CD14-positive monocyte (primary cell): ENCODE measurements at regions not wholly inside any gene's neighbourhood (a gene's known extent, or its start where the extent isn't known, plus 50 kb on each side); places are given as distances from the start of the nearest gene placed in this dataset.

Experiments used
- DNase-seq, 3 donors: peaks; one replicate each; pipeline ENCODE4 v3.0.0-alpha.2; 2011 to 2022
- H2AFZ ChIP-seq: 2 replicates; pipeline ENCODE4 v1.6.0; 2012; ENCODE audit warnings: mild to moderate bottlenecking, low read depth, low read length, inconsistent platforms; ENCODE audit not compliant: insufficient read depth, poor library complexity, severe bottlenecking
- H3K27ac ChIP-seq, 2 donors: 1 replicate in 1 of 2; 2 replicates in 1 of 2; pipeline ENCODE4 v1.5.1; 2012 to 2013; ENCODE audit warnings: low read length in 2 of 2, control low read depth in 1 of 2, inconsistent platforms in 1 of 2, low read depth in 1 of 2, mild to moderate bottlenecking in 1 of 2
- H3K27me3 ChIP-seq, 2 donors: one replicate each; pipeline versions ENCODE4 v1.6.0 to v1.6.1; 2011 to 2013; ENCODE audit warnings: low read length in 2 of 2; ENCODE audit not compliant: control insufficient read depth in 2 of 2, insufficient read depth in 2 of 2
- H3K36me3 ChIP-seq, 2 donors: replicated peaks in 1 of 2; 1 replicate in 1 of 2; 2 replicates in 1 of 2; pipeline versions ENCODE4 v1.5.1 to v1.6.1; 2012 to 2013; ENCODE audit warnings: low read length in 2 of 2, control low read depth in 1 of 2, inconsistent platforms in 1 of 2, mild to moderate bottlenecking in 1 of 2; ENCODE audit not compliant: insufficient read depth in 2 of 2, control insufficient read depth in 1 of 2
- H3K4me1 ChIP-seq, 2 donors: 1 replicate in 1 of 2; 2 replicates in 1 of 2; pipeline versions ENCODE4 v1.5.1 to v1.6.1; 2012 to 2013; ENCODE audit warnings: low read length in 2 of 2, control low read depth in 1 of 2, inconsistent platforms in 1 of 2, mild to moderate bottlenecking in 1 of 2, moderate library complexity in 1 of 2; ENCODE audit not compliant: insufficient read depth in 2 of 2, control insufficient read depth in 1 of 2
- H3K4me2 ChIP-seq: replicated peaks from 2 replicates; pipeline ENCODE3; 2012; ENCODE audit warnings: low read length, moderate library complexity, mild to moderate bottlenecking; ENCODE audit not compliant: poor library complexity, severe bottlenecking; ENCODE audit errors: extremely low read depth
- H3K4me3 ChIP-seq, 3 experiments: fragments of 200-600 bp in 1 of 3; sonication (generic) in 1 of 3; replicated peaks in 1 of 3; 1 replicate in 2 of 3; 2 replicates in 1 of 3; pipeline ENCODE4 v1.5.1; 2011 to 2013; ENCODE audit warnings: low read length in 3 of 3, mild to moderate bottlenecking in 3 of 3, control low read depth in 2 of 3, low read depth in 2 of 3, inconsistent platforms in 1 of 3, moderate library complexity in 1 of 3
- H3K79me2 ChIP-seq: 2 replicates; pipeline ENCODE4 v1.6.0; 2012; ENCODE audit warnings: mild to moderate bottlenecking, control low read depth, inconsistent platforms, low read length, moderate library complexity; ENCODE audit not compliant: insufficient read depth
- H3K9ac ChIP-seq: 2 replicates; pipeline ENCODE4 v1.6.0; 2017; ENCODE audit warnings: low read length, mild to moderate bottlenecking; ENCODE audit not compliant: insufficient read depth, poor library complexity, severe bottlenecking
- H3K9me3 ChIP-seq, 2 donors: replicated peaks in 1 of 2; 1 replicate in 1 of 2; 2 replicates in 1 of 2; pipeline versions ENCODE4 v1.5.1 to v1.6.1; 2012 to 2013; ENCODE audit warnings: low read length in 2 of 2, control low read depth in 1 of 2; ENCODE audit not compliant: control insufficient read depth in 1 of 2, insufficient read depth in 1 of 2
- H4K20me1 ChIP-seq: 2 replicates; pipeline ENCODE4 v1.6.0; 2012; ENCODE audit warnings: mild to moderate bottlenecking, low read length, control low read depth, moderate library complexity; ENCODE audit not compliant: insufficient read depth
- H3K27ac Mint-ChIP-seq, 7 donors: one replicate each; pipeline ENCODE4 v1.8.0; 2020; ENCODE audit warnings: mild to moderate bottlenecking in 7 of 7, mixed read lengths in 7 of 7, moderate library complexity in 6 of 7, inconsistent platforms in 2 of 7
- H3K27me3 Mint-ChIP-seq, 3 donors: one replicate each; pipeline ENCODE4 v1.8.0; 2021 to 2022; ENCODE audit warnings: low read depth in 3 of 3, mild to moderate bottlenecking in 3 of 3, mixed read lengths in 3 of 3, moderate library complexity in 3 of 3, inconsistent platforms in 1 of 3
- H3K36me3 Mint-ChIP-seq, 2 donors: one replicate each; pipeline ENCODE4 v1.8.0; 2020; ENCODE audit warnings: mixed read lengths in 2 of 2, inconsistent platforms in 1 of 2, mild to moderate bottlenecking in 1 of 2
- H3K4me1 Mint-ChIP-seq: one replicate; pipeline ENCODE4 v1.8.0; 2020; ENCODE audit warnings: mild to moderate bottlenecking, mixed read lengths
- H3K4me3 Mint-ChIP-seq, 2 donors: one replicate each; pipeline ENCODE4 v1.8.0; 2020; ENCODE audit warnings: mild to moderate bottlenecking in 2 of 2, mixed read lengths in 2 of 2, moderate library complexity in 1 of 2
- H3K9me3 Mint-ChIP-seq, 7 donors: one replicate each; pipeline ENCODE4 v1.8.0; 2020 to 2022; ENCODE audit warnings: mixed read lengths in 7 of 7, mild to moderate bottlenecking in 6 of 7, moderate library complexity in 6 of 7, inconsistent platforms in 2 of 7
- WGBS: methylation state at CpG from one replicate; pipeline ENCODE4 v1.1.5; 2013; ENCODE audit warnings: missing lambda C conversion rate; ENCODE audit not compliant: insufficient coverage; 5-methylcytosine and 5-hydroxymethylcytosine counted together
- intact Hi-C, 2 donors: fragments of 100-400 bp; cut with micrococcal nuclease; formaldehyde crosslinking; loops; one replicate each; pipeline versions ENCODE4 v1.15.0 to v1.15.1; 2023
- TF ChIP-seq, protein P1 (sequence below): fragments of 200-600 bp; IDR thresholded peaks from one replicate; pipeline ENCODE4 v1.8.0; 2022; ENCODE audit warnings: antibody characterized with exemption, mild to moderate bottlenecking

DNA sequence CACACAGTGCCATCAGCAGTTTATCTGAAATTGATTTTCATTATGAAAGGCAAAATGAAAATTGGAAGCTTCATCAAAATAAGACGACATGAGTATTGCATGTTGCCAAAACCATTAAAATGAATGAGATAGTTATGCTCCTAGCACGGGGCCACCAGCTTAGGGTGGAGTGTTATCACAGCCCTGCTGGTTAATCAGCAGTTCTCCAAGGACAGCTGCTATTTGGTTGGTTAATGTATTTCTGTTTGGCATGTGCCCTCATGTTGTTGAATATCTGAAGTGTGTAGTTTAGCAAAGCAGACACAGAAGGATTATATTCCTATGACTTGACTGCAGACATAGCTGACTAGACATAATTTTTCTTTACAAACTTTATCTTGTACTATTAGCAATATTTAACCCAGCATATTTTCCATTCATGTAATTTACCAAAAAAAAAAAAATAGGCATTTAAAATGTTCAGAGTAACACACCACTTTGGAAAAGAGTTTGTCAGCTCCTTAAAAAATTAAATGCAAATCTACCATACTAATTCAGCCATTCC, 98.6 kb upstream of the PIK3R1 start:
- no peaks in the 10 kb centered on the region for H3K4me1 ChIP-seq
- H4K20me1 ChIP-seq: no peaks in the 10 kb centered on the region
- peaks cover 0 to 8% (median 0%) of the 10 kb centered on the region in 3 donors for H3K27me3 Mint-ChIP-seq
- TF ChIP-seq, protein P1, sequence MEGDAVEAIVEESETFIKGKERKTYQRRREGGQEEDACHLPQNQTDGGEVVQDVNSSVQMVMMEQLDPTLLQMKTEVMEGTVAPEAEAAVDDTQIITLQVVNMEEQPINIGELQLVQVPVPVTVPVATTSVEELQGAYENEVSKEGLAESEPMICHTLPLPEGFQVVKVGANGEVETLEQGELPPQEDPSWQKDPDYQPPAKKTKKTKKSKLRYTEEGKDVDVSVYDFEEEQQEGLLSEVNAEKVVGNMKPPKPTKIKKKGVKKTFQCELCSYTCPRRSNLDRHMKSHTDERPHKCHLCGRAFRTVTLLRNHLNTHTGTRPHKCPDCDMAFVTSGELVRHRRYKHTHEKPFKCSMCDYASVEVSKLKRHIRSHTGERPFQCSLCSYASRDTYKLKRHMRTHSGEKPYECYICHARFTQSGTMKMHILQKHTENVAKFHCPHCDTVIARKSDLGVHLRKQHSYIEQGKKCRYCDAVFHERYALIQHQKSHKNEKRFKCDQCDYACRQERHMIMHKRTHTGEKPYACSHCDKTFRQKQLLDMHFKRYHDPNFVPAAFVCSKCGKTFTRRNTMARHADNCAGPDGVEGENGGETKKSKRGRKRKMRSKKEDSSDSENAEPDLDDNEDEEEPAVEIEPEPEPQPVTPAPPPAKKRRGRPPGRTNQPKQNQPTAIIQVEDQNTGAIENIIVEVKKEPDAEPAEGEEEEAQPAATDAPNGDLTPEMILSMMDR: no peak
- H3K36me3 ChIP-seq: no peaks in the 10 kb centered on the region
- peaks cover 0 to 3% (median 0%) of the 10 kb centered on the region in 7 donors for H3K9me3 Mint-ChIP-seq
- H3K4me3 ChIP-seq: no peak overlapping the region
- H3K4me1 Mint-ChIP-seq: peaks cover 6% of the 10 kb centered on the region
- H3K4me2 ChIP-seq: no peak overlapping the region
- H3K9ac ChIP-seq: no peak overlapping the region
- 100% methylated on average over 2 of the region's 2 CpGs for WGBS
- intact Hi-C loops: no loop called here
- H3K27ac ChIP-seq: no peak overlapping the region
- H3K36me3 Mint-ChIP-seq: no peaks in the 10 kb centered on the region
- H2AFZ ChIP-seq: no peak overlapping the region
- H3K27me3 ChIP-seq: no peaks in the 10 kb centered on the region
- H3K27ac Mint-ChIP-seq: peak overlapping the region in 1 of 7 donors; percentile 46
- H3K79me2 ChIP-seq: no peaks in the 10 kb centered on the region
- DNase-seq: no peak
- H3K4me3 Mint-ChIP-seq: no peak overlapping the region
- H3K9me3 ChIP-seq: no peaks in the 10 kb centered on the region

- H3K9me3 ChIP-seq: no peaks in the 10 kb centered on the region
These were observed 99.1 kb upstream of the PIK3R1 start for GRCh38 chr5:68116408-68116807.

More at GRCh38 chr5:68116408-68116807, 99.1 kb upstream of the PIK3R1 start:
- Mint-ChIP-seq H3K27ac (no peak overlapping the region), H3K4me1 (peaks cover 6% of the 10 kb centered on the region), H3K4me3 (no peak overlapping the region), H3K36me3 (no peaks in the 10 kb centered on the region), H3K9me3 (peaks cover 0 to 3% (median 0%) of the 10 kb centered on the region in 7 donors), H3K27me3 (peaks cover 0 to 8% (median 0%) of the 10 kb centered on the region in 3 donors)
- Histone ChIP-seq H3K27ac (no peak overlapping the region), H3K4me1 (no peaks in the 10 kb centered on the region), H3K4me2 (no peak overlapping the region), H4K20me1 (no peaks in the 10 kb centered on the region), H3K27me3 (no peaks in the 10 kb centered on the region), H3K36me3 (no peaks in the 10 kb centered on the region), H3K4me3 (no peak overlapping the region), H2AFZ (no peak overlapping the region), H3K9ac (no peak overlapping the region), H3K79me2 (no peaks in the 10 kb centered on the region)
- 88% methylated on average over 1 of the region's 2 CpGs for WGBS
- DNase-seq: no peak
- TF ChIP-seq, protein P1: no peak
- intact Hi-C loops: no loop called here
